ENCODE measurements at regions not wholly inside any gene's neighbourhood (a gene's known extent, or its start where the extent isn't known, plus 50 kb on each side); places are given as distances from the start of the nearest gene placed in this dataset.

- Histone ChIP-seq H2AFZ (no peak overlapping the region), H3K36me3 (ENCODE audit: low read depth) (no peaks in the 10 kb centered on the region), H3F3A (ENCODE audit: insufficient read depth, low read depth) (no peaks in the 10 kb centered on the region), H4K20me1 (ENCODE audit: insufficient read depth) (no peaks in the 10 kb centered on the region), H3K79me2 (ENCODE audit: low read depth) (no peaks in the 10 kb centered on the region), H3K4me2 (no peak overlapping the region), H3K27me3 (ENCODE audit: insufficient read depth, low read depth) (peaks cover 24% of the 10 kb centered on the region), H3K4me3 (no peak overlapping the region), H3K4me1 (replicated peaks; ENCODE audit: insufficient read depth) (no peaks in the 10 kb centered on the region), H3K9me2 (ENCODE audit: insufficient read depth) (no peaks in the 10 kb centered on the region), H3K27ac (no peak overlapping the region), H3K9me3 (ENCODE audit: insufficient read depth, low read depth) (no peaks in the 10 kb centered on the region)
- ChIA-PET POLR2A (ENCODE audit: unreplicated experiment) (no interaction called here), CTCF (no interaction called here)
- BruUV-seq (replicated peaks), result no TSS peak
- TF ChIP-seq, protein P1, sequence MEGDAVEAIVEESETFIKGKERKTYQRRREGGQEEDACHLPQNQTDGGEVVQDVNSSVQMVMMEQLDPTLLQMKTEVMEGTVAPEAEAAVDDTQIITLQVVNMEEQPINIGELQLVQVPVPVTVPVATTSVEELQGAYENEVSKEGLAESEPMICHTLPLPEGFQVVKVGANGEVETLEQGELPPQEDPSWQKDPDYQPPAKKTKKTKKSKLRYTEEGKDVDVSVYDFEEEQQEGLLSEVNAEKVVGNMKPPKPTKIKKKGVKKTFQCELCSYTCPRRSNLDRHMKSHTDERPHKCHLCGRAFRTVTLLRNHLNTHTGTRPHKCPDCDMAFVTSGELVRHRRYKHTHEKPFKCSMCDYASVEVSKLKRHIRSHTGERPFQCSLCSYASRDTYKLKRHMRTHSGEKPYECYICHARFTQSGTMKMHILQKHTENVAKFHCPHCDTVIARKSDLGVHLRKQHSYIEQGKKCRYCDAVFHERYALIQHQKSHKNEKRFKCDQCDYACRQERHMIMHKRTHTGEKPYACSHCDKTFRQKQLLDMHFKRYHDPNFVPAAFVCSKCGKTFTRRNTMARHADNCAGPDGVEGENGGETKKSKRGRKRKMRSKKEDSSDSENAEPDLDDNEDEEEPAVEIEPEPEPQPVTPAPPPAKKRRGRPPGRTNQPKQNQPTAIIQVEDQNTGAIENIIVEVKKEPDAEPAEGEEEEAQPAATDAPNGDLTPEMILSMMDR (conservative IDR thresholded peaks at IDR 0.05), result no peak
- TF ChIP-seq EZH2 (IDR thresholded peaks at IDR 0.05; ENCODE audit: low read depth), result no peak
- intact Hi-C loops (cut with micrococcal nuclease; ENCODE audit: unreplicated experiment), result no loop called here
- DNase-seq, result no peak
Measured at GRCh38 chr1:229087906-229088305, 183.0 kb upstream of the RAB4A start.

DNA sequence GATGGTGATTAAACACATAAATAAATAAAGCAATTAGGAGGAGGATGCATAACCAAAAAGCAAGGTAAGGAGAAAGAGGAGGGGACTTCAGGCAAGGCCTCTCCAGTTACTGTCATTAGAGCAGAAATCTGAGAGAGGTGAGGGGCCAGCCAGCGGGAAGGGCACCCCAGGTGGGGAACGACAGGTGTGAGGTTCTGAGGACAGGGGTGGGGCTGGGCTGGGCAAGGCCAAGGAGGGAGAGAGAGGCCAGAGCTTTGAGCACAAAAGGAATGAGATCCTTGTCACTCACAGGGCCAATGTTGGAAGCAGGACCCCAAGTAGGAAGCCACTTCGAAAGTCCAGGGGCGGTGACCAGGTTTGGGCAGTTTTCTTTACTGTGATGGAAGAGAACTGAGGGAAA lies 182.2 kb upstream of the RAB4A start:
- H3K27me3 ChIP-seq (ENCODE audit: insufficient read depth, low read depth), result peaks cover 24% of the 10 kb centered on the region
- no peaks in the 10 kb centered on the region for H3K9me2 ChIP-seq (ENCODE audit: insufficient read depth)
- H3K4me3 ChIP-seq, result no peak overlapping the region
- BruUV-seq (replicated peaks), result no TSS peak
- no peak overlapping the region for H3K27ac ChIP-seq
- H3F3A ChIP-seq (ENCODE audit: insufficient read depth, low read depth), result no peaks in the 10 kb centered on the region
- no peaks in the 10 kb centered on the region for H3K79me2 ChIP-seq (ENCODE audit: low read depth)
- no peaks in the 10 kb centered on the region for H3K9me3 ChIP-seq (ENCODE audit: insufficient read depth, low read depth)
- no peak for TF ChIP-seq EZH2 (IDR thresholded peaks at IDR 0.05; ENCODE audit: low read depth)
- TF ChIP-seq, protein P1 (conservative IDR thresholded peaks at IDR 0.05), result no peak
- H4K20me1 ChIP-seq (ENCODE audit: insufficient read depth), result no peaks in the 10 kb centered on the region
- no peak overlapping the region for H2AFZ ChIP-seq
- POLR2A ChIA-PET (ENCODE audit: unreplicated experiment), result no interaction called here
- 0 out of 2 replicates have a peak, but pooled peaks cover under 1% of the 10 kb centered on the region for H3K4me1 ChIP-seq (replicated peaks; ENCODE audit: insufficient read depth)
- no peak overlapping the region for H3K4me2 ChIP-seq
- DNase-seq, result no peak
- CTCF ChIA-PET, result no interaction called here
- intact Hi-C loops (cut with micrococcal nuclease; ENCODE audit: unreplicated experiment), result no loop called here
- no peaks in the 10 kb centered on the region for H3K36me3 ChIP-seq (ENCODE audit: low read depth)

DNA sequence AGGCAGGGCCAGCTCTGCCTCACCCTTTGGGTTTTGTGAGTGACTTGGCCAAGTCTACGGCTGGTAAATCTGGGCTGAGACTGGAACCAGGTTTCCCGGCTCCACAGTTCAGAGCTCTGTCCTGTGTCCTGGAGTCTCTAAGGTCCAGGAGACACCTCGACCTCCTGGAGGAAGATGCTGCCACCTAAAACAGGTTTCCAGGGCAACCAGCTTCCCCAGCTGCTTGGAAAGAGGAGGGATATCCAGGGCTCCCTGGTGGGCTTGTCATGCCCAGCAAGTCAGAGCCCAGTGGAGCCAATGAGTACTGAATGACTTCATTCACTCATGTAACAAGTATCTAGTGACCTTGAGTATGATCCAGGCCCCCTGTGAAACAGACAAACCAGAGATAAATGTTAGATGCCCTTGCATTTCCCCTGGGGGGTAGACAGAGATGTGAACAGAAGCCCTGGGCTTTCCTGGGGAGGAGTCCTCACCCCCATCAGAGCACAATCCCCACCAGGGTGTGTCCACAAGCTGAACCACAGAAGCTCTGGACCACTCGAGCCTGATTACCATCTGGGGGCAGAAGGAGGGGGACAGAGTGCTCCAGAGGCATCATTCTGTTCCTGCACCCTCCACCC lies 181.2 kb upstream of the RAB4A start:
- ChIA-PET POLR2A (ENCODE audit: unreplicated experiment) (no interaction called here), CTCF (no interaction called here)
- DNase-seq, result no peak
- no peaks in the 10 kb centered on the region for H3K79me2 ChIP-seq (ENCODE audit: low read depth)
- H3K4me2 ChIP-seq, result no peak overlapping the region
- no peaks in the 10 kb centered on the region for H3K9me3 ChIP-seq (ENCODE audit: insufficient read depth, low read depth)
- no peak overlapping the region for H3K27ac ChIP-seq
- H3K27me3 ChIP-seq (ENCODE audit: insufficient read depth, low read depth), result peaks cover 24% of the 10 kb centered on the region
- BruUV-seq (replicated peaks), result no TSS peak
- H4K20me1 ChIP-seq (ENCODE audit: insufficient read depth), result no peaks in the 10 kb centered on the region
- H3F3A ChIP-seq (ENCODE audit: insufficient read depth, low read depth), result no peaks in the 10 kb centered on the region
- H3K4me1 ChIP-seq (replicated peaks; ENCODE audit: insufficient read depth), result 0 out of 2 replicates have a peak, but pooled peaks cover 4% of the 10 kb centered on the region
- no peaks in the 10 kb centered on the region for H3K36me3 ChIP-seq (ENCODE audit: low read depth)
- TF ChIP-seq, protein P1 (conservative IDR thresholded peaks at IDR 0.05), result no peak
- TF ChIP-seq EZH2 (IDR thresholded peaks at IDR 0.05; ENCODE audit: low read depth), result no peak
- intact Hi-C loops (cut with micrococcal nuclease; ENCODE audit: unreplicated experiment), result no loop called here
- H2AFZ ChIP-seq, result no peak overlapping the region
- no peak overlapping the region for H3K4me3 ChIP-seq
- H3K9me2 ChIP-seq (ENCODE audit: insufficient read depth), result no peaks in the 10 kb centered on the region

Data from PC-9 (cell line).